Colonic mucosa (tissue), 4 donors: ENCODE measurements at regions not wholly inside any gene's neighbourhood (a gene's known extent, or its start where the extent isn't known, plus 50 kb on each side); places are given as distances from the start of the nearest gene placed in this dataset.
"Not testable (repeated sequence)": the region's sequence is repeated elsewhere in the genome, so short reads cannot be mapped to it uniquely, and the experiment has no call there.

Experiments
- DNase-seq: peaks from one replicate; pipeline ENCODE4 v3.0.0-alpha.2; 2020
- H3K27ac ChIP-seq: fragments of 200-600 bp; one replicate; pipeline ENCODE4 v1.8.0; 2021
- H3K27me3 ChIP-seq: fragments of 200-600 bp; one replicate; pipeline ENCODE4 v1.8.0; 2021
- H3K36me3 ChIP-seq: fragments of 200-600 bp; one replicate; pipeline ENCODE4 v1.8.0; 2021
- H3K4me1 ChIP-seq: fragments of 200-600 bp; one replicate; pipeline ENCODE4 v1.8.0; 2021; ENCODE audit warnings: mild to moderate bottlenecking
- H3K4me3 ChIP-seq: fragments of 200-600 bp; one replicate; pipeline ENCODE4 v1.8.0; 2021
- H3K9ac ChIP-seq, 2 donors: one replicate each; pipeline ENCODE4 v1.7.0; 2013; ENCODE audit warnings: control low read depth in 2 of 2, low read depth in 2 of 2, low read length in 2 of 2
- H3K9me3 ChIP-seq: fragments of 200-600 bp; one replicate; pipeline ENCODE4 v1.8.0; 2021
- intact Hi-C: fragments of 100-400 bp; cut with DNase I; formaldehyde crosslinking; loops from one replicate; pipeline ENCODE4 v1.14.1; 2022
- donor health status: healthy.
- donor health status: DM: no; HTN: no; CAD: no.
- donor health status: DM: no; HTN: no; CAD: no.

DNA sequence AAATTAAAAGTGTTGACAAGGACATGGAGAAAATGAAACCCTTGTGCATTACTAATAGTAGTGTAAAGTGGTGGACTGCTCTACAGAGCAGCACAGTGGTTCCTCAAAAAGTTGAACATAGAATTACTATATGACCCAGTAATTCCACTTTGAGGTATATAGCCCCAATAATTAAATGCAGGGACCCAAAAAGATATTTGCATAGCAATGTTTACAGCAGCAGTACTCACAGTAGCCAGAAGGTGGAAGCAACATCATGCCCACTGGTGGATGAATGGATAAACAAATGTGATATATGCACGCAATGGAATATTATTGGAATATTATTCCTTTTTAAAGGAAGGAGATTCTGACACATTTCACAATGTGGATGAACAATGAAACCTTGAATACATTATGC is 121.3 kb downstream of the POTEH start:
- H3K9ac ChIP-seq, H3K9me3 ChIP-seq, H3K4me3 ChIP-seq, H3K36me3 ChIP-seq, DNase-seq, intact Hi-C loops, H3K4me1 ChIP-seq, H3K27ac ChIP-seq, H3K27me3 ChIP-seq: not testable (repeated sequence)

DNA sequence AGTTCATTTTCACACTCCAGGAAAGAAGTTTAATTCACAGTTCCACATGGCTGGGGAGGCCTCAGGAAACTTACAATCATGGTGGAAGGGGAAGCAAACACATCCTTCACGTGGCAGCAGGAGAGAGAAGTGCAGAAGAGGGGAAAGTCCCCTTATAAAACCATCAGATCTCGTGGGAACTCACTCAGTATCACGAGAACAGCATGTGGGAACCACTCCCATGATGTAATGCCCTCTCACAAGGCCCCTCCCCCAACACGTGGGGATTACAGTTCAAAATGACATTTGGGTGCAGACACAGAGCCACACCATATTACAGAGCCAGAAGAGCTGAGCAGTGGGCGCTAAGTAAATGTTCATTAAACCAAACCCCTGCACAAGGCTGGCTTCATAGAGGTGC is 126.0 kb downstream of the POTEH start:
- H3K27ac ChIP-seq, DNase-seq, H3K27me3 ChIP-seq, H3K4me3 ChIP-seq, intact Hi-C loops, H3K9me3 ChIP-seq, H3K9ac ChIP-seq, H3K4me1 ChIP-seq, H3K36me3 ChIP-seq: not testable (repeated sequence)

DNA sequence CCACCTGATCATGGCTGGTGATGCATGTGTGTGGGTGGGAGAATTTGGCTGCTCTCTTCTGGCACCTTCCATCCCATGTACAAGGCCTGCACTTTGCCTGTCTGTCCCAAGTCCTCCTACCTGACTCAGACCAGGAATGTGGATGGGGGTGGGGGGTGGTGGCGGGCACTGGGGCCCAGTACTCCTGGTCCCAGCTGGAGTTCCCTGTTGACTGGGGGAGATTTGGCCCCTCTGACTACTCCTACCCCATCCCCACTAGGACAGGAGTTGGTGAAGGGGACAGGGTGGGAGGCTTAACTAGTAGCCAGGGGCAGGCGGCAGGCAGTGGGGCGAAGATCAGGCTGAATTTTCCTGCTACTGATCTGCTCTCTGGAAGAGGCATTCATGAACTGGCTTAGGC is 126.6 kb downstream of the POTEH start:
- H3K27ac ChIP-seq, H3K4me3 ChIP-seq, DNase-seq, intact Hi-C loops, H3K36me3 ChIP-seq, H3K9me3 ChIP-seq, H3K9ac ChIP-seq, H3K27me3 ChIP-seq, H3K4me1 ChIP-seq: not testable (repeated sequence)

DNA sequence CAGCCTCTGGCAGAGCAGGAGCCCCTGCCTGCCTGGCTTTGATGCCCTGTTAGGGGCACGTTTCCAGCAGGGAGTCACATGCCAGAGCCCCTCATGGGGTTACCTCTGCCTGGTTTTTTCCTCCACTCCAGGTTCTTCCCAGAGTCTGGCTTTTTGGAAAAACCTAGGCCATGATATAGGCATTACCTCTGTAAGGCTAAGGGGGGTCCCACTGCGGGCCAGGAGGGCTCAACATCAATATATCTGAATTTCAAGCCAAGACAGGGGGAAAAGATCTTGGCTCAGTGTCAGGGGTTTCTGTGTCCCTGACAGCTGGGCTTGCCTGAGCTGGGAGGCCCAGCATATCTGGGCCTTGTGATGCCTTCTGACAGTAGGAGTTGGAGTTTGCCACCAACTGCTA is 127.4 kb downstream of the POTEH start:
- H3K9ac ChIP-seq, H3K4me1 ChIP-seq, H3K36me3 ChIP-seq, H3K9me3 ChIP-seq, H3K27me3 ChIP-seq, H3K4me3 ChIP-seq, H3K27ac ChIP-seq, DNase-seq, intact Hi-C loops: not testable (repeated sequence)

DNA sequence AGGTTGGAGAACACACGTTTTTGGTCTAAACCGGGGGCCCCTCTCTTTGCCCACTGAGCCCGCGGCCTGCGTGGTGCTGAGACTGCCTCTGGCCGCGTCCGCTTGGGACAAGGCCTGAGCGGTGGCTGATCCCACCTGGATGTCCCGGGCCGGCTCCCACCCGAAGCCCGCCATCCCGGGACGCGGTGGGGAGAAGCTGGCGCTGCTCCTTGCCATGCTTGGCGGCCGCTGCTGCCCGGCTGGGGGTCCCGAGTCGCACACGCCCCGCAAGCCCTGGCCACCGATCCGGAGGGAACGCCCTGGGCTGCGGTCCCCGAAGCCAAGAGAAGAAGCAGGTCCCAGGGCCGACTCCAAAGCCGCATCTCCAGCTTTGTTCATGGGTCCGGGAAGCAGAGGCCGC is 130.1 kb downstream of the POTEH start:
- H3K9ac ChIP-seq, H3K27me3 ChIP-seq, intact Hi-C loops, H3K27ac ChIP-seq, H3K36me3 ChIP-seq, H3K4me1 ChIP-seq, H3K9me3 ChIP-seq, DNase-seq, H3K4me3 ChIP-seq: not testable (repeated sequence)

DNA sequence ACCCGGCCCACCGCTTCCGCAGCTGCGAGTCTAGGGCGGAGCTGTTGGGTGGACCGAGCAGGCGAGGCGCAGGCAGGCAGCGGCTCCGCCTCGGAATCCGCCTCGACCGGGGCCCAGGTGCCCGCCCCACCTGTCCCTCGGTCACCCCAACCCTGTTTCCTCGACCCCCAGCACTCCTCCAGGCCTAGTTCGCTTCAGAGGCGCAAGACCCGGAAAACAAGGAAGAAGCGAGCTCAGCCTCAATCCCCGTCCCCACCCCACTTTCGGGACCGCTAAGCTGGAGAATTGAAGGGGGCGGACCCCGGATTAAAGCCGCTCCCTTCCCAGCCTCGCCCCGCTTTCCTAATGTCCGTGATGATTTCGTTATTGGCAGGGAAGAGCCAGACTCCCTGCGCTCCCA is 131.3 kb downstream of the POTEH start:
- DNase-seq, H3K27me3 ChIP-seq, H3K9ac ChIP-seq, H3K9me3 ChIP-seq, H3K4me1 ChIP-seq, H3K27ac ChIP-seq, intact Hi-C loops, H3K36me3 ChIP-seq, H3K4me3 ChIP-seq: not testable (repeated sequence)

DNA sequence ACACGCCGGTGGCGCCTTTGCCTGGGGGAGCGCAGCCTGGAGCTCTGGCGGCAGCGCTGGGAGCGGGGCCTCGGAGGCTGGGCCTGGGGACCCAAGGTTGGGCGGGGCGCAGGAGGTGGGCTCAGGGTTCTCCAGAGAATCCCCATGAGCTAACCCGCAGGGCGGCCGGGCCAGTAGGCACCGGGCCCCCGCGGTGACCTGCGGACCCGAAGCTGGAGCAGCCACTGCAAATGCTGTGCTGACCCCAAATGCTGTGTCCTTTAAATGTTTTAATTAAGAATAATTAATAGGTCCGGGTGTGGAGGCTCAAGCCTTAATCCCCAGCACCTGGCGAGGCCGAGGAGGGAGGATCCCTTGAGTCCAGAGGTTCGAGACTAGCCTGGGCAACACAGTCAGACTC is 132.2 kb downstream of the POTEH start:
- H3K27me3 ChIP-seq, H3K9me3 ChIP-seq, H3K9ac ChIP-seq, H3K36me3 ChIP-seq, DNase-seq, H3K27ac ChIP-seq, H3K4me3 ChIP-seq, H3K4me1 ChIP-seq, intact Hi-C loops: not testable (repeated sequence)

DNA sequence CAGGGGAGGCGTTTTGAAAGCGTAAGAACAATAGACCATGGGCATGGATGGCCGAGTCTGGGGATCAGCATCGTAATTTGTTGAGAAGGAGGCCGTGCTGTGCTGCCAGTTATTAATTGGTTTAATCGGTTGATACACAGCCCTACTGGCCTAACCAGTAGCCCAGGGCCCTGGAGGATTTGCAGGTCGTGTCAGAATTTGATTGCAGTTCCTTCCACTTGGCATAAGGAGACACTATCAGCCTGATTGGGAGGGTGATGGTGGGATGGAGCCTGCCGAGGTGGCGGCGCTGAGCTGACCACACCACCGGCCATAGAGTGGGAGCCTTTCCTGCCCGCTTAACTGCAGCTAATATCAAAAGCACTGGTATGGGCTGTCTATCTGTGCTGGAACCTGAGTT is 133.4 kb downstream of the POTEH start:
- H3K4me1 ChIP-seq, H3K36me3 ChIP-seq, H3K9ac ChIP-seq, H3K27me3 ChIP-seq, intact Hi-C loops, DNase-seq, H3K27ac ChIP-seq, H3K4me3 ChIP-seq, H3K9me3 ChIP-seq: not testable (repeated sequence)

DNA sequence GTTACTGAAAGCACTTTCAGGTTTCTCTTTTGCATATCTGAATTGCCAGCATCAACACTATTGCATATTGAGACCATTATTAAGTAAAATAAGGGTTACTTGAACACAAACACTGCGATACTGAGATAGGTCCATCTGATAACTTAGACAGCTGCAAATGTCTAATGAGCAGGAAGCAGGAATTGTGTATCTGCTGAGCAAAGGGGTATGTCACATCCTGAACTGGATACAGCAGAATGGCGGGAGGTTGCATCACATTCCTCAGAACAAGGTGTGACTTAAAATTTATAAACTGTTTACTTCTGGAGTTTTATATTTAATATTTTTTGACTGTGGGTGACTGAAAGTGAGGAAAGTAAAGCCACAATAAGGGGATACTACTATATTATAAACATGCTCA is 142.4 kb downstream of the POTEH start:
- H3K27me3 ChIP-seq, H3K27ac ChIP-seq, intact Hi-C loops, H3K4me1 ChIP-seq, H3K4me3 ChIP-seq, DNase-seq, H3K9me3 ChIP-seq, H3K36me3 ChIP-seq, H3K9ac ChIP-seq: not testable (repeated sequence)

DNA sequence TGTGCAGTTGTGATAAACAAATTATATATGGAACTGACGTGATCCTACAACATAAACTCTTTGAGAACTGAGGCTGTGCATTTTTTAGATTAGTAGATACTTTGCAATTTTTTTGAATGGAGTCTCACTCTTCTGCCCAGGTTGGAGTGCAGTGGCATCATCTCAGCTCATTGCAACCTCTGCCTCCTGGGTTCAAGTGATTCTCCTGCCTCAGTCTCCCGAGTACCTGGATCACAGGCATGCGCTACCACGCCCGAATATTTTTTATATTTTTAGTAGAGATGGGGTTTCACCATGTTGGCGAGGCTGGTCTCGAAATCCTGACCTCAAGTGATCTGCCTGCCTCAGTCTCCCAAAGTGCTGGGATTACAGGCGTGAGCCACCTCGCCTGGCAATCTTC is 145.9 kb downstream of the POTEH start:
- H3K36me3 ChIP-seq, H3K9me3 ChIP-seq, intact Hi-C loops, H3K4me3 ChIP-seq, H3K27me3 ChIP-seq, H3K4me1 ChIP-seq, H3K9ac ChIP-seq, H3K27ac ChIP-seq, DNase-seq: not testable (repeated sequence)

DNA sequence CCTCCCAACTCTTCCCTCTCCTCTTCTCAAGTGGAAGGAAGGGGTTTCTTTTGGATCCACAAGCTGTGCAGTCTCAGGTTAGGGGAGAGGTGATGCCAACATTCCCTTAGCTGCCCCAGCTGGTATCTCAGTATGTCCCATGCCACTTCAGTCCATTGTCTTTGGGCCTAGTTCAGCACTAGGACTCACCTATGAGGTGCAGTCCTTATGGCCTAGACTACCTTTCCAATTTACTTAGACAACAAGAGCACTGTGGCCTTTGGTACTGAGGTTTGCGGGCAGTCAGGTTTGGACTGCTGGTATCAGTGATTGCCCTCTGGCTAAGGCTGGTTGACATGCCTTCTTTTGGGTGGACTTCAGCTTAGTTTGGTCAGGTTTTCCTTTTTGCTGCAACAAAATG is 159.9 kb downstream of the POTEH start:
- H3K9ac ChIP-seq, DNase-seq, intact Hi-C loops, H3K27me3 ChIP-seq, H3K36me3 ChIP-seq, H3K4me1 ChIP-seq, H3K4me3 ChIP-seq, H3K9me3 ChIP-seq, H3K27ac ChIP-seq: not testable (repeated sequence)

DNA sequence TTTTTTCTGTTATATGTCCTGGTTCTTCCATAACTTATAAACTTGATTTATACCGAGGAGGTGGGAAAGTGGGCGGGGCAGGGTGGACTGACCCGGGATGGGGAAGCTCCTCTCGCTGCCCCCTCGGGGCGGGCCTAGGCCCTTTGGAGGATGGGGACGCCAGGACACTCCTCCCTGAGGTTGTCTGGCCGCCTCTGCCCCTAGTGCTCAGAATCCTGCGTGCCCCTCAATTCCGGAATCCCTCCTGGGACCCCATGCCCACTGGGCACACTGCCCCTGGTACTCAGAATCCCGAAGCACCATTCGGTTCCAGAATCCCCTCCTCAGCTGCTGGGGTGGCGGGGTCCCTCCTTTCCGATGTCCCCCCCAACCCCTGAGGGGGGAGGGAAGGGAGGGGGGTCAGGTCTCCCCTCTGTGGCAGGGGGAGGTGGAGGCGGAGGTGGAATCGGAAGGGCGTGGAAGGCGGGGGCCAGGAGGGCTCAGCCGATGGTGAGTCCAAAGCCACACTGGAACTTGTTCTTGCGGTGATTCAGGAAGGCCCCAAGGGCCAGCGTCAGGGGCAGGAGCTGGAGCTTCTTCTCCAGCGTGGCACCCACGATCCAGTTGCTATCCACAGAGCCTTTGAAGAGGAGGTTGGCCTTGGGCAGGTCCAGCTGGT is 164.0 kb downstream of the POTEH start:
- intact Hi-C loops, H3K4me3 ChIP-seq, H3K9me3 ChIP-seq, H3K27me3 ChIP-seq, H3K27ac ChIP-seq, H3K36me3 ChIP-seq, H3K9ac ChIP-seq, DNase-seq, H3K4me1 ChIP-seq: not testable (repeated sequence)

DNA sequence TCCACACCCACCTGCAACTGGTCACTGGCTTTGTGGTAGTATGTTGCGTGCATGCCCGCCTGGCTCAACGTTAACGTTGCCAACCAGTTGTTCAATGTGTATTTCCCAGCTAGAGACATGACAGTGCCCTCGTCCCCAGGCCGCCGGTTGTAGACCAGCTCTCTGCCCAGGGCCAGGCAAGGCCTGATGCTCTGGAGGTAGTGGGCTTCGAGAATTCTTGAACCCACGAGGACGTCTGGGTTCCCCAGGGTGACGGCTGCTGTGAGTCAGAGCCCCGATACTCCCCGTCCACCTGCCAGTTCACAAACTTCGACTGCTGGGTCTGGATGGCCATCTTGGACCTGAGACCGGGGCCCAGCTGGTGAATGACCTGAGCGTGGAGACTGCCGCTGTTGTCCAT is 164.6 kb downstream of the POTEH start:
- intact Hi-C loops, H3K27ac ChIP-seq, H3K36me3 ChIP-seq, H3K9me3 ChIP-seq, H3K27me3 ChIP-seq, H3K9ac ChIP-seq, H3K4me3 ChIP-seq, H3K4me1 ChIP-seq: not testable (repeated sequence)
- peak; percentile 15 for DNase-seq

DNA sequence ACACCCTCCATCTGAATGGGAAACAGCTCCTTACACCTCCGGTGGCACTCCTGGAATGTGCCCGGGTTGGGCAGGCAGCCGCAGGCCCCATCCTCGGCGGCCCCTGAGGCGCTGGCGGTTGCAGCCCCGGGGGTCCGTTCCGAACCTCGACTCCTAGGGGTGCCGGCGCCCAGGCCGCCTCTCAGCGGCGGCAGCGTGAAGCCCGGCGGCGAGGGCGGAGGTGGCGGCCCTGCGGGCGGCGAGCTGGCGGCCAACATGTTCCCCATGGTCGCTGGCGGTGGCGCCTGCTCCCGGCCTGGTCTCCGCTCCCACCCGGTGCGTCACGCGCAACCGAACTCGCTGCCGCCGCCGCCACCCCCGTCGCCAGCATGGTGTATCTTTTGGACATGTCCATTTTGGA is 165.2 kb downstream of the POTEH start:
- DNase-seq, H3K4me1 ChIP-seq, H3K4me3 ChIP-seq, H3K27me3 ChIP-seq, H3K27ac ChIP-seq, intact Hi-C loops, H3K36me3 ChIP-seq, H3K9ac ChIP-seq, H3K9me3 ChIP-seq: not testable (repeated sequence)
